NCI-H2029 treated with DMSO at 0.1 percent for 48 hours (cell line): ENCODE measurements at regions not wholly inside any gene's neighbourhood (a gene's known extent, or its start where the extent isn't known, plus 50 kb on each side); places are given as distances from the start of the nearest gene placed in this dataset.

Experiments used
- DNase-seq: peaks from one replicate; lab custom pipeline; 2025; lab: John Stamatoyannopoulos, UW

DNA sequence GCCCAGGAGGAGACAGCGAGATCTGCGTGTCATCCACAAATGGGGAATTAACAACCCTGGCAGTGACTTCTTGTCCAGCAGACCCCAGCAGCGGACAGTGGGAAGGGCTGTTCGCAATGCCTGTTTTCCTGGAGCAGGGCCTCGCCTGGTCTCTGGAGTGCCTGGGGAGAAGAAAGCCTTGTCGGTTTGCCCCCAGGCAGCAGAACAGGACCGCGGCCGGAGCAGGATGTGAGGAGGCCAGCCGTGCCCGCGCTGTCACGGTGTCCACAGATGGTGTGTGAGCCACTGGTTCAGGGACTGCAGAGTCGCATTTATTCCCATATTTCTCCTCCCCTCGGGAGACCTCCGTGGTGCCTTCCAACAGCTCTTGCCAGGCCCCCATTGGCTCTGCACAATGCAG is 68.5 kb upstream of the GSE1 start:
- DNase-seq, result no peak

DNA sequence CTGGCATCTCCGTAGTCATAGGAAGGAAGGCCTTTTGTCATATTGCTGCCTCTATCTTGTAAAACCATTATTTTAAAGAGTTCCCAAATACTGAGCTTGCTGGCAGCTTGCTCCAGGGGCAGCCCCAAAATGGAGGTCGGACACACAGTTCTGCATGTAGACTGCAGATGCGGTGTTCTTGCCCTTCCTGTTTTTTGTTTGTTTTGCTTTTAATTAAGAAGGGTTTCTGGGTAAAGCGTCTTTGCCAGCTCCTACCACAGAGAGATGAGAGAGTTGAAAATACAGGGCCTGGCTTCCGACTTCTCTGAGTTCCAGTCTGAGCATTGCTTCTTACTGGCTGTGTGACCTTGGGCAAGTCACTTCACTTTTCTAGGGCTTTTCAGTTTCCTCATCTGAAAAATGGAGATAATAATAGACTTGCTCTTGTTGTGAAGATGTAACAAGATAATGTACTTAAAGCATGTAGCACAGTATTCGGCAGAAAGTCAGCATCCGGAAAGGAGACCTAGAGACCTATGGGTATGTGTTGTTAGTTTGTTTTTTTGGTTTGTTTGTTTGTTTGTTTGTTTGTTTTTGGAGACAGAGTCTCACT is 67.8 kb upstream of the GSE1 start:
- DNase-seq, result no peak

DNA sequence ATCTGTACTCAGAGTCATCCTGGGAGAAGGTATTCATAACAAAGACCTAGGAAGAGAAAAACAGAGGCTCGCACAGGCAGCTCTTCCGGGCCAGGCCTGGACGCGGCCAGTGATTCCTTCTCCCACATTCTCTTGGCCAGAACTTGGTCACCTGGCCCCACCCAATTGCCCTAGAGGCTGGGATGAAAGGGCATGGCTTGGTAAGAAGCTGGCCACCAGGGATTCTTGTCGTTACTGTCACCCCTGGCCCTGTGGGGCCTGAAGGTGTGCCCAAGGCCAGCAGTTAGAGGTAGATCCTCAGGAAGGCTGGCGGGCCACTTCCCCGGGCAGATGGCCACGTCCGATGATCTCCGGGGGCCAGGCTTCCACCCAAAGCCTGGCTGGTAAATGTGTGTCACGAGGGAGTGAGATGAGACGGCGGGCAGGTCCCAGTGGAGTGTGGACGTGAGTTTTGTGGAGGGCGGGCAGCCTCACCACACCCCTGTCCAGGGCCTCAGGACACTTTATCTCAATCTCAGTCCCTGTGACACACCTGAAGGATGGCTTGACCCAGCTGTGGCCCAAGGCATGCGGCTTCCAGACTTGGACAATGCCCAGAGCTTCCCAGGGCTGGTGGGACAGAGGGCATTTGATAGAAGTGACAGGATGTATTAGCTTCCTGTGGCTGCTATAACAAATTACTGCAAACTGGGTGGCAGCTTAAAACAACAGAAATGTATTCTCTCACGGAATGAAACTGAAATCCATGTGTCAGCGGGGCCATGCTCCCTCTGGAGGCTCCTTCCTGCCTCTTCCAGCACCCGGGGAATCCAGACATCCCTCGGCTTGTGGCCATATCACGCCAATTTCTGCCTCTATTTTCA is 66.3 kb upstream of the GSE1 start:
- no peak for DNase-seq

DNA sequence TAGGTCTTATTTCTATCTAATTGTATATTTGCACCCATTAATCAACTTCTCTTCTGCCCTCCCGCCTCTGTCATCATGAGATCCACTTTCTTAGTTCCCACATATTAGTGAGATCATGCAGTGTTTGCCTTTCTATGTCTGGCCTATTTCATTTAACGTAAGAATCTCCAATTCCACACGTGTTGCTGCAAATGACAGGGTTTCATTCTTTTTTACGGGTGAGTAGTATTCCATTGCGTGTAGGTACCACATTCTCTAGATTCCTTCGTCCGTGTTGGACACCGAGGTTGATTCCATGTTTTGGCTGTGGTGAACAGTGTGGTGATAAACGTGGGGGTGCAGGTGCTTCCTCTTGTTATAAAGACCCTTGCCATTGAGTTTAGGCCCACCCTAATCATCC is 64.7 kb upstream of the GSE1 start:
- no peak for DNase-seq

DNA sequence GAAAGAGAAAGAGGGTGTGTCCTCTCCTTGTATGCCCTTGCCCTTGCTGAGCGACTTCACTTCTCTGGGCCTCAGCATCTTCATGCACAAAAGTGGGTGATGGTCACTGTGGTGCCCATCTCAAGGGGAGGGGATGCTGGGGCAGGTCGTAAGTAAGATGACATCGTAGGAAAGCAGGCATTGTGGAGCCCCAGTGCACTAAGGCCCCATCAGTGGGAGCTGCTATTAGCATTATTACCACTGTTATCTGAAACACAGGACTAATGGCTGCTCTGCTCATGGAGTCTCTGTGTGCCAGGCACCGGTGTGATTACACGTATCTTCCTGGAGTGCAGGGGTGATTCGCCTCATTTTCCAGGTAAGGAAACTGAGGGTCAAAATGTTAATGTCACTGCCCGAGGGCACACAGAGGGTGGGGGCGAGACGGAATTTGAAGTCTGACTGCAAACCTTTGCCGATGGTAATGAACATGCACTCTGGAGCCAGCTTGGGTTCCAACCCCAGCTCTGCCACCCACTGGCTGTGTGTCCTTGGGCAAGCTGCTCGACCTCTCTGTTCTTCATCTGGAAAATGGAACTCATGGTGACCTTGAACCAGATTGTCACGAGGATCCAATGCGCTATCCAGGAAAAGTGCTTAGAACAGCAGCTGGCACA is 63.2 kb upstream of the GSE1 start:
- DNase-seq, result no peak

DNA sequence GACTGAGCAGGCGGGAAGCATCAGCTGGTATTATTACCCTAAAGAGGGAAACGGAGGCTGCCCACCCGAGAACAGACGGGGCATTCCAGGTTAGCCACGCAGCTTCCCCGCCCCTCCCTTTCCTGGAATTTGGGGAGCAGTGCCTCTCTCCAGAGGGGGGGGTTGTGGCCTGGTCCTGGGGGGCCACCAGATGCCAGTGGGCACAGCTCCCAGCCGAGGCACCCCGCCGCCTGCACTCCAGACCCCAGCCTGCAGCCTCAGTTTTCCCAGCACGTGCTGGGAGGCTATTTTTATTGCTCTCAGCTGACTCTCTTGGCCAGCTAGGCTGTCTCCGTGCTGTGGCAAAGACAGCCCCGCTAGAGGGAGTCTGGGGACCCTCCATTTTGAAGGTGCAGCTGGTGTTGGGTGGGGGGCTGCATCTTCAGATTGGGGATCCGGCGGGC is 62.7 kb upstream of the GSE1 start:
- no peak for DNase-seq

DNA sequence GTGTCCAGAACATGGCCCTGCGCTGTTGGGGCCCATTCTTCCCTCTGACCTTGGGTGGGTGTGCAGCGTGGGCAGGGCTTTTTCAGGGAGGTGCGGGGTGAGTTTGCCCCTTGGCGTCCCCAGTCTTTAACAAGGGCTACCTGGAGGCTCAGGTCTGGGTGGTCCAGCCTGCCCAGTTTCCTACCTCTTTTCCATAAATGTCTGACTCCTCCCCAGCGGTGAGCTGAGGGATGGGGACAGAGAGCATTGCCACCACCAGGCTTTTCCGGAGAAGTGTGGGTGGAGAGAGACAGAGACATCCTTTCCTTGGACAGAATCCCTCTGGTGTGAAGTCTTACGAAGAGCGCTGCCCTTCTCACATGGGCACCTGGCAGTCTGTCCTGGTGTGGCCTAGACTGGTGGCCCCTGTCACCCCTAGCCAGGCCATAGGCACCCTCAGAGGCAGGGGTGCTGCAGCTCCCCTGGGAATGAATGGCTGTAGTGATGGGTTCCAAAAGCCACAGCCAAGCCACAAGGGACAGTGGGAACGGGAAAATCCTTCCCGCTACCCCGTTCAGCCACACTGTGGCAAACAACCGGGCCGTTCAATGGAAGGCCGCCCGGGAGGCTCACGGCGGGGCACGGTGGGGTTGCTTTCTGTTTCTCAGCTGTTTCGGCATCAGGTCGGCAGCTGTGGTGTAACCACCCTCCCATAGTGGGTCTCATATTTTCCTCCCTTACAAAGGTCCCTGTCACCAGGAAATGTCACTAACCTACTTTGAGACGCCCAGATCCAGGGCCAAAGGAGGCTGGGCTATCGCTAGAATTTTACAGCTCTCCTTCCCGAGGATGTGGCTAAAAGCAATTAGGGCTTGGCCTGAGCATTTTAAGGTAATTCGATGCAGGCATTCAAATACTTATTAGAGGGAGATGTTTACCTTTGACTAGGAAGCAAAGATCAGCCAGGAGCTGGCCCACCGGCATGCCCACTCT is 61.9 kb upstream of the GSE1 start:
- DNase-seq, result peak; percentile 16

DNA sequence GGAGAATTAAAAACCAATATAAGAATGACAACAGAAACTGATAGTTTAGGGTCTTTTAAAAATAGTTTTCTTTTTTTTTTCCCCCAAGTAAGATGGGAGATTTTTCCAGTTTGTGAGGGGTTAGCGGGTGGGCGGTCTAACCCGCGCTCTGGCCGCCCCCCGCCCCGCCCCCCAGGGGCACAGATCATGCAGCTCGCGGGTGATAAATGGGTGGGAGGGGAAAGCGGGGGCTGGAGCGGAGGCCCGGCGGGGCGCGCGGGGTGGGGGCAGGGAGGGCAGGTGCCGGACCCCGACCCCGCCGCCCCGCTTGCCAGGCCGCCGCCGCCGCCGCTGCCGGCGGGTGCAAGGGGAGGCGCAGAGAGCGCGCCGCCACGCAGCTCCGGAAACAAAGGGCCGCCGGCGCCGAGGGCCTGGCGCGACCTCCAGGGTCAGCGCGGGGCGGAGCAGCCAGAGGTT is 60.1 kb upstream of the GSE1 start:
- DNase-seq, result no peak

DNA sequence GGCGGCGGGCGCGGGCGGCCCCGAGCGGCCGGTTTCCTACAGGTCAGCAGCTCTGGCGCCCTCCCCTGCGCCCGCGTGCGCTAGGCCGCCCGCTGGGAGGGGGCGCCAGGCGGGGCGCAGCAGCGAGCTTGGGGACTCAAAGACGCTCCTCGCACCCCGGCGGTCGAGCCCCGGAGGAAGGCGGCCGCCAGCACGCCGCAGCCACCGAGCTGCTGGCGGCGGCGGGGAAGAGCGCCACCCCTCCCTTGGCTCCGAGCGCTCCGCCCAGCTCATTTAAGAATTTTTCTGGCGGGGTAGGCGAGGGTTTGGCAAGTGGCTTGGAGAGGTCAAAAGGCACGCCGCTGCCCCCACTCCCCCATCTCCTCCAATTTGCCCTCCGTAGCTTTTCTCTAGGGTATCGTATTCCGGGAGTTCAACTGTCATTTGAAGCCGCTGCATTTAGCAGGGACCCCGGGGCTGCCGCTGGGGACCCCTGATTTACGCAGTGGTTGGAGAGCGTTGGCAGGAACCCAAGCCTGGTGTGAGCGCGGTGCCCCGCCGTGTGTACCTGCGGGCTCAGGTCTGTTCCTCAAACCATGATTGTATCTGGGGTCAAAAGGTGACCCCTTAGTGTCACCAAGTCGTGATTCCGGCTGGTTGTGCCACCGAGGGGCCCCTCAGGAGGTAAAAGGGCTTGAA is 59.5 kb upstream of the GSE1 start:
- DNase-seq, result no peak

DNA sequence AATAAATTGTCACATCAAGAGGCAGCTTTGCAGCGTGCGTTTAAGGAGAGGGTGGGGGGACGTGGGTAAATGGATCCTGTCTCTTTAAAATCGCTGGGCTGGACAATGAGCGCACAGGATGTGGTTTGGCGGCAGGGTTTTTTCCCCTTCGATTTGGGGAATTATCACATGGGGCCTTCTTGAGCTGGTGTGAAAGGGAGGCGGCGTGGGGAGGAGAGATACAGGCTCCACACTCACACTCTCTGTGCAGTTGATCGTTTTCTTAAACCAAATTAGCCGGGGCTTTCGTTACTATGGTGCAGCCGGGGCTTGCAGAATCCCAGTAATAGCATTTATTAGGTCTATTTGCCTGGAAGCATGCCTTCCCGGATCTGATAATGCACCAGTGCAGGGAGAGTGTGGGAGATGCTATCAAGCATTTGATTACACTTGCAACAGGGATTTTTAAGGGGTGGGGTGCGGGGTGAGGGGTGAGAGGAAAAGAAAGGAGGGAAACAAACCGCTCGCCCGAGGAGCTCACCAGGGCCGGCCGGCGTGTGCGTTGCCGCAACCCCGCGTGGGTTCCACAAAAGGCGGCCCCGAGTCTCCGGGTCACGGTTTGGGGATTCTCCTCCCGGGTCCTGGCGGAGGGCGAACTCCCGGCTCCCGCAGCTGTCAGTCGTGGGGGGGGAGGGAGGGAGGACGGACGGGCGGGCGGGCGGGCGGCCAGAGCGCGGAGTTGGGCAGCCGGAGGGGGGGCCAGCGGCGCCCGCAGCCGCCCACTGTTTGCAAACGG is 58.8 kb upstream of the GSE1 start:
- no peak for DNase-seq

DNA sequence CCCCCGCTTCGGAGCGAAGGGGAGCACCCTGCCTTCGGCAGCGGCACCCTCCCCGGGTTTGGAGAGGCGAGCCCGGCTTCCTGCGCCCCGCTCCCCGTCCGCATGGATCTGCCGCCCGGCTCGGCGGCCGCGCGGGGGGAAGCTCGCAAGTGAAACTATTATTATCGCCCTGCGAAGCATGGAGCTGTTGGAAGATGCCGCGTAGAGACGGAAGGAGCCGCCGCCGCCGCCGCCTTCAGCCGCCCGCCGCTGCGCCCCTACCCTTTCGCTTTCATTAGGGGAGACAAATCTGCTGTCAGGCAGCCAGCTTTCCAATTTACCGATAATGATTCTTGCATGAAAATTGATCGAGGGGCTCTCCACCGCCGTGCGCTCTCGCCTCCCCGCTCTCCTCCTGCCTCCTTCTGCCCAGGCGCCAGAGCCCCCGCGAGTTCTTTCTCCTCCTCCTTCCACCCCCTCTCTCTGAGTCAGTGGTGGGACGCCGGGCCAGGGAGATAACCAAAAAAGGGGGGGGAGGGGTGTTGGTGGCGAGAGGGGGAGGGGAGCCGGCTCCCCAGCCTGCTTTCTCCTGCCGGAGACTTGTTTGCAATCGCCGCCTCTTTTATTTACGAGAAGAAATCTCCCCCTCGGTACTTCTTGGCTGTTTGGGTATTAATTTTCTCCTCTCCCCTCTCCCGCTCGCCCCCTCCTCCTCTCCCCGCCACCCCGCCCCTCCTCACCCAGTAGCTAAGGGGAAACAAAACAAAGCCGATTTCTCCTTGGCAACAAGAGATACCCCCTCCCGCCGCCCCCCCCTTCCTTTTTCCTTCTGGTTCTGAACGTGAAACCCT is 58.0 kb upstream of the GSE1 start:
- DNase-seq, result no peak

DNA sequence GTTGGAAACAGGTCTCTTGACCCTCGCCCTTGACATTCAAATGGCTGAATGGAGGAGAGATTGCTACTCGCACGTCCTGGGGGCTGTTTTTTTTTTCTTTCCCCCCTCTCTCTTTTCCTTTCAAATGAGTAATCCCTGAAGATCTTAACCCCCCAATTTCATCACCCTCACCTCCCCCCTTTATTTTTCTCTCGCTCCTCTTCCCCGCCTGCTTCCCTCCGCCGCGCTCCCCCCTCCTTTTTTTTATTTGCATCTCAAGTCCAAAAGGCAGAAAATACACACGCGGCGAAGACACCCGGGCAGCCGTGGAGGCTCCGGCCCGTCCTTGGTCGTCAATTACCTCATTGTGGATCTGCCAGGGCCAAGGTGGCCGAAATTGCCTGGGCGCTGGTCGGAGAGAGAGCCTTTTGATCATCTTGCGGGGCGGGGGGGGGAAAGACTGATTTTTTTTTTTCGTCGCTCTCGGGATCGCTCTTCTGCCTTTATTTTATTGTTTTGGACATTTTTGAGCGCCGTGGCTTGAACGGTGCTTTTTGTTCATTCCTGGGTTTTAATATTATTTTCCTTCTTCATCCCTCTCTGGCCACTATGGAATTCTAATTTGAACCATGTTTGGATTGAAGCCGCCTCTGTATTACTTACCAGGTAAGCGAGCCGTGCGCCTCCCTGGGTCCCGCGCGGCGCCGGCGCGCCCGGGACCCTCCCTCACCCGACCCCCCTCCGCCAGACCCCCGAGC is 57.2 kb upstream of the GSE1 start:
- no peak for DNase-seq

DNA sequence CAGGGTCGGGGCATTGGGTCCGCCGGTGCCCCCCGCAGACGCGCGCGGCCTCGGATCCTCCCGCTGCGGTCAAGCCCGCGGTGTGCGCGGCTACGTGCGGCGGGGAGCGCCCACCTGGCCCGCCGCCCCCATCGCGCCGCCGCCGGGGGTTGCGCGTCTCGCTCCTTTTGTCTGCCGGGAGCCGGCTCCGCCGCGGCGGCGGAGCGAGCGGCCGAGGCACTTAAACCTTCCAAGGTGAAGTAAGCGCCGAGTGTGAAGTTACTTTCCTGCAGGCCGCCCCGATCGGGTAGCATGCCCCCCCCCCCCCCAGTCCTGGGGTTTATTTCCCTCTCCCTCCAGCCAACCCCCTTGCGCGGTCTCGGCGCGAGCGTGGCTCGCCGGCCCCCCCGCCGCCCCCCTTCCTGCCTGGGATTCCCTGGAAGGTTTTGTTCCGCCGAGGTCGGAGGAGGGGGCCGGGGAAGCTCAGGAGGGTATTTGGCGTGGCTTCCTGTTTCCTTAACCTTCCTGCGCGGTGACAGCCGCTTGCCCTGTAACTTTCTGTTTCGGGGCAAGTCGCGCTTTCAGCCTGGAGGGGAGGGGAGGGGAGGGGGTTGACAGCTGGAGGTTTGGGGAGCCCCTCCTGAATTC is 56.6 kb upstream of the GSE1 start:
- no peak for DNase-seq

DNA sequence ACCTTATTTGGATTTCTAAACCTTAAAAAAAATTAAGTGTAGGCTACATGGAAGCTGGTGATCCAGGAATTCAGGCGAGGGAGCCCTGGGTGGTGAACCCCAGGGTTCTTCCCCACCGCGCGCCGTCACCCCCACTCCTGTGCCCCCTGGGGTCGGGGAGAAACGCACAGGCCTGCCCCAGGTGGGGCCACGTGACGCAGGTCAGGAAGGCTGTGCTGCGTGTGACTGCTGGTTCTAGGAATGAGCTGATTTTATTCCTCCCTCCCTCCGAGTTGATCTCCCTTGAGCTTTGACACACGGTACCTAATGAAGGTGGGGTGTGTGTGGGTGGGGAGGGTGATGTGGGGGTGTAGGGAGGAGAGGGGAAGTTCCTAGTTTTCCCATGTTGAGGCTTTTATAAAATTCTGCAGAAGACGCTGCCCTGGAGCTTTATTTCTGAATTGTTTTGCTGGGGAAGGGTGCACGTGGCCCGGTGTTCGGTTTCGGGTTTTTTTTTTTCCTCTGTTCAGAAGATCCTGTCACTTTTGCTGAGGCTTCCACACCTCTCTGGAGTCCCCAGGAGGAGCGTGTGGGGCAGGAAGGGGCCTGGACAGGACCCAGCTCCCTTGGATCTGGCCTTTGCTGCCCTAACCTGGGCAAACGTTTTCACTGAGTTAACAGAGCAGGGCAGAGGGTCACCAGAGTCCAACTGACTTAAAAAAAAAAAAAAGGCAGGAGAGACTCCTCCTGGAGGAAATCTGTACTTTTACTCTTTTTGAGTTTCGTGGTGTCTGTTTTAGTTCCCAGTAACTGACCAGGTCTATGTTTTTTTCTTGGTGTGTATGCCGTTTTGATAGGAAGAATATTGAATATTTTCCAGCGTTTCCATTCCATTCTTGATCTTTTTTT is 55.8 kb upstream of the GSE1 start:
- no peak for DNase-seq

DNA sequence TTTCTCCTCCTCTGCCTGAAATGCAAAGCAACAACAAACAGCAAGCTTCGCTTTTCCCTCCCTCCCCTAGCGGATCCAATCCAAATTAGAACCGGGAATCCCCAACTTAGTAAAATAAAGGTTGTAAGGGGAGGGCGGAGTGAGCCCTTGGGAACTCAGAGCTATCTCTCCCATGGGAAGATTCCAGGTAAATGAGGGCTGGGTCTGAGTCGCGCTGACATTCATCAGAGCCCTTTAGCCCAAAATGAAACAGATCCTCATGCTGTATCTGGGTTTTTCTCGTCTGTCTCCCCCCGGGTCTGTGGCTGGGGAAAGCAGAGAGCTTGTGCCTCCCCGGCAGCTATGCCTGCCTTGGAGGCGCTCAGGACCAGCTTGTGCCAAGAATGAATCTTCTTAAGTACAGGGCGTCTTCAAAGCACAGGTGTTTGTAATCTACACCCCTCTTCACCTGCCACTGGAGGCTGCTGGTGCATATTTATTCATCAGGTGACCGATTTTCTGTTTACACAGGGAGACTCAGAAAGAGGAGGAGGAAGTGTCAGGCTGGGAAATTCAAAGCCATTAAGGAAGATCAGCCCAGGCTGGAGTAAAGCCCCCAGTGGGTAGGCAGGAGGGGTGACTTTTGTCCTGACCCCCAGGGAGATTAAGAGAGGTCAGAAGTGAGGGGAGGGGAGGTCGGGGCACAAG is 55.0 kb upstream of the GSE1 start:
- DNase-seq, result peak; percentile 63

DNA sequence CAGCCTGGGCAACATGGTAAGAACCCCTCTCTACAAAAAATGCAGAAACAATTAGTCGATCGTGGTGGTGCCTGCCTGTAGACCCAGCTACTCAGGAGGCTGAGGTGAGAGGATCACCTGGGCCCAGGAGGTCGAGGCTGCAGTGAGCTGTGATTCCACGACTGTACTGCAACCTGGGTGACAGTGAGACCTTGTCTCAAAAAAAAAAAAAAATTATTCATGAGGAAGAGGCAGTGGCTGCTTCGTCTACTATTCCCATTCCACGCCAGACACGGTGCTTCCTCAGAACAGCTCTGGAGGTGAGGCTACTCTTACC is 52.2 kb upstream of the GSE1 start:
- DNase-seq, result no peak
